Dendritic cell treated with granulocyte-macrophage colony-stimulating factor and Interleukin-4, amounts not matched to agents 40 ng/mL and 50 ng/mL, for 4 days (primary cell): ENCODE measurements at regions not wholly inside any gene's neighbourhood (a gene's known extent, or its start where the extent isn't known, plus 50 kb on each side); places are given as distances from the start of the nearest gene placed in this dataset.

Experiments
- H3K27ac Mint-ChIP-seq: one replicate; pipeline ENCODE4 v1.8.0; 2022; ENCODE audit warnings: mild to moderate bottlenecking, mixed read lengths
- H3K27me3 Mint-ChIP-seq: one replicate; pipeline ENCODE4 v1.8.0; 2022; ENCODE audit warnings: mild to moderate bottlenecking, mixed read lengths
- H3K36me3 Mint-ChIP-seq: one replicate; pipeline ENCODE4 v1.8.0; 2022; ENCODE audit warnings: low read depth, mixed read lengths
- H3K4me1 Mint-ChIP-seq: one replicate; pipeline ENCODE4 v1.8.0; 2022; ENCODE audit warnings: low read depth, mixed read lengths
- H3K4me3 Mint-ChIP-seq: one replicate; pipeline ENCODE4 v1.8.0; 2022; ENCODE audit warnings: mild to moderate bottlenecking, moderate library complexity, mixed read lengths
- H3K9me3 Mint-ChIP-seq: one replicate; pipeline ENCODE4 v1.8.0; 2022; ENCODE audit warnings: mixed read lengths
- intact Hi-C: fragments of 100-400 bp; cut with micrococcal nuclease; formaldehyde crosslinking; loops from one replicate; pipeline ENCODE4 v1.15.0; 2022

DNA sequence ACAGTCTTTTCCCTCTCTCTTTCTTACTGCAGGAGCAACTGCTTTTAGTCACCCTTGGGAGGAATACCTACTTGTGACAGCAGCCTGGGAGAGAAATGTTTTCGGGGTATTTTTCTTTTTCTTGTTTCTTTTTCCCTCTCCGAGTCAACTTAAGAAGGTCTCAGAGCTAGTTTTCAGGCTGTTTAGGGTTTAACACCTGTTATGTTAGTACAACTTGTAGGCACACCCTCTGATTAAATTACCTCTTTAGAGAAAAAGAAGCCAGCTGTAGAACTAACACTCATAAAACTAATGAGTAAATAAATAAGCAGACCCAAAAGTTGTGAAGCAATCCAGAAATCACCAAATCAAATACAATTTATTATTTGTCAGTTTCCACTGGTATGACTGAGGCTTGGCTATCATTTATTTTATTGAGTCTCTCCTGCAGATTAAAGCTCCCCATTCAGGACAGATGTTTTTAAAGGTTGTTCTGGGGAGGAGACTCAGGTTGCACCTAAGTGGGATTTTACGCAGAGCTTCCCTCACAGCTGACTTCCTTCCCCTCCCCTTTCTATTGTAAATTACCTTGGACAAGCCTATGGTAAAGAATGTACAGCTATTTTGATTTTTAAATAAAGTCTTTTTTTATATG lies 112.5 kb downstream of the FOXB1 start:
- H3K4me3 Mint-ChIP-seq = no peak overlapping the region
- H3K27me3 Mint-ChIP-seq = peaks cover 5% of the 10 kb centered on the region
- H3K27ac Mint-ChIP-seq = no peak overlapping the region
- H3K36me3 Mint-ChIP-seq = no peaks in the 10 kb centered on the region
- intact Hi-C loops = no loop called here
- no peaks in the 10 kb centered on the region for H3K9me3 Mint-ChIP-seq
- no peaks in the 10 kb centered on the region for H3K4me1 Mint-ChIP-seq

GRCh38 chr15:60118146-60118545 lies 114.0 kb downstream of the FOXB1 start:
- Mint-ChIP-seq H3K27ac (no peak overlapping the region), H3K27me3 (peaks cover 5% of the 10 kb centered on the region), H3K4me3 (no peak overlapping the region), H3K9me3 (no peaks in the 10 kb centered on the region), H3K4me1 (no peaks in the 10 kb centered on the region), H3K36me3 (no peaks in the 10 kb centered on the region)
- intact Hi-C loops = no loop called here

DNA sequence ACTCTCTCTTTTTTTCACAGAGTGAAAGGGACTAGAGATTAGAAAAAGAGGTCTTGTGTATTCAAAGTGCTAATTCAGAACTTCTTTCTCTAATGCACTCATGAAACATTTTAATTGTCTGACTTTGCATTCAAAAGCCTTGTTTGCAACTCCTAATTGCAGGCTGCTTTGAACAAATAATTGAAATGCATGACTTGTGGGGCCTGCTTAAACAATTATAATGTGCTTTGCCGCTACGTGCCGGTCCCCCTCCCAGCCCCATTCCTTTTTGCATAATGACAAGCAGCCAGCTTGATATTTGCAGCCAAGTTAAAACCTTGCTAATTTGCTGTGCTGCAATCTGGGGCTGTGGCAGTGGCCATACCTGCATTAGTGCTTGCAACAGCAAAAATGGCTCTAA lies 114.5 kb downstream of the FOXB1 start:
- no peaks in the 10 kb centered on the region for H3K9me3 Mint-ChIP-seq
- H3K4me1 Mint-ChIP-seq = no peaks in the 10 kb centered on the region
- no peaks in the 10 kb centered on the region for H3K36me3 Mint-ChIP-seq
- no peak overlapping the region for H3K27ac Mint-ChIP-seq
- no peak overlapping the region for H3K4me3 Mint-ChIP-seq
- intact Hi-C loops = no loop called here
- H3K27me3 Mint-ChIP-seq = peaks cover 5% of the 10 kb centered on the region

DNA sequence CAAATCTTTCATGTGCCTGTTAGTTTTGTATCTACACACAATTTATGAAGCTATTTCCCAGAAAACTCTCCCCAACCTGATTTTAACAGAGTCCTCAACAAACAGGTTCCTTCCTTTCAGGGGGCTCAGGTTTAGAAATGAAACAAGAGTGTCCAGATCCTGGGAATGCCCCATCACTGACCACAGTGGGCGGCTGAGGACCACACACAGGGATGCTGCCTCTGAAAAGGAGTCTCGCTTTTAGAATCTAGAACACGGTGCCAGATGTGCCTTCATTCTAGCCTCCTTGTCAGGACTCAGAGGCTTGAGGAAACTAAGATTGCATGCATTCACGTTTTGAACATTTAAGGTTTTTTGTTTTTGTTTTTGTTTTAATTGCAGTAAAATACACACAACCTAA lies 115.0 kb downstream of the FOXB1 start:
- Mint-ChIP-seq H3K4me3 (no peak overlapping the region), H3K9me3 (no peaks in the 10 kb centered on the region), H3K27ac (no peak overlapping the region), H3K4me1 (no peaks in the 10 kb centered on the region), H3K27me3 (peaks cover 7% of the 10 kb centered on the region), H3K36me3 (no peaks in the 10 kb centered on the region)
- intact Hi-C loops = no loop called here

DNA sequence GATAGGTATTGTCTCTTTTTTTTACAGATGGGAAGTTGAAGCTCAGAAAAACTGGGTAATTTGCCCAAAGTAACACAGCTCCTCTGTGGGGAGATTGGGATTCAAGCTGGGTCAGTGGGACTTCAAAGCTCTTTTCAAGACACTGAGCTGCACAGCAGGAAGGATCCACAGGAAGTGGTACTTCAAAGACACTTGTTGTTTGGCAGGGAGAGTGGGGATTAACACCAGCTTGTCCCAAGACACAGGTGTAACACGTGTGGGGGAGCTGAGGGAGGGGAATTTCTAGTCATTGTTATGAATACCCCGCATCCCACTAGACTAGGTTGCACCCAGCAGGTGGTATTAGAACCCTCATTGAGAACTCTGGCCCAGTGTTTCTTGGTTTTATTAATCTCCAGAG lies 116.0 kb downstream of the FOXB1 start:
- no peaks in the 10 kb centered on the region for H3K9me3 Mint-ChIP-seq
- intact Hi-C loops = no loop called here
- H3K4me3 Mint-ChIP-seq = no peak overlapping the region
- H3K27me3 Mint-ChIP-seq = peaks cover 7% of the 10 kb centered on the region
- no peaks in the 10 kb centered on the region for H3K4me1 Mint-ChIP-seq
- H3K27ac Mint-ChIP-seq = no peak overlapping the region
- no peaks in the 10 kb centered on the region for H3K36me3 Mint-ChIP-seq

DNA sequence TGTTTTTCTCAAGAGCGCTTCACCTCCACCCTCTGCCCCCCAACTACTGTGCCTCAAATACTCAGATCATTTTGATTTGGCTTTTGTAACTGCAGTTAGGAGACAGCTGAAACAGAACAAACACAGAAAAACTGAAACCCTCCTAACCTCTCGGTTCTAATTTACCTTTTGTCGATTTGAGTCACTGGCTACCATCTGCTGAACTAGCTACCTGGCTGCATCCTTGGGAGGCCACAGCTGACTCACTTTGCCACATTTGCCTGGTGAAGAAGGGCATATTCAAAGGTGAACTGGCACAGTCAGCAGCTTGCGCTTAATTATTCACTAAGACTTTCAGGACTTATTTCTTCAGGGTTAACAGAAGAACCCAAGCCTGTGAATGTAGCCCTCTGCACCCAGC lies 117.7 kb downstream of the FOXB1 start:
- Mint-ChIP-seq H3K4me3 (no peak overlapping the region), H3K9me3 (no peaks in the 10 kb centered on the region), H3K36me3 (no peaks in the 10 kb centered on the region), H3K27me3 (peaks cover 15% of the 10 kb centered on the region), H3K4me1 (peaks cover under 1% of the 10 kb centered on the region), H3K27ac (no peak overlapping the region)
- intact Hi-C loops = no loop called here

- intact Hi-C loops = no loop called here
- Mint-ChIP-seq H3K36me3 (no peaks in the 10 kb centered on the region), H3K4me1 (peaks cover 9% of the 10 kb centered on the region), H3K4me3 (no peak overlapping the region), H3K9me3 (no peaks in the 10 kb centered on the region), H3K27me3 (peaks cover 15% of the 10 kb centered on the region), H3K27ac (no peak overlapping the region)
These were observed 118.6 kb downstream of the FOXB1 start for GRCh38 chr15:60122691-60123090.

GRCh38 chr15:60124460-60125070 lies 120.5 kb downstream of the FOXB1 start:
- Mint-ChIP-seq H3K36me3 (no peaks in the 10 kb centered on the region), H3K27ac (no peak overlapping the region), H3K4me3 (no peak overlapping the region), H3K9me3 (no peaks in the 10 kb centered on the region), H3K27me3 (peaks cover 12% of the 10 kb centered on the region), H3K4me1 (peaks cover 13% of the 10 kb centered on the region)
- intact Hi-C loops = no loop called here

GRCh38 chr15:60125334-60125733 lies 121.2 kb downstream of the FOXB1 start:
- no peak overlapping the region for H3K27ac Mint-ChIP-seq
- intact Hi-C loops = no loop called here
- H3K36me3 Mint-ChIP-seq = no peaks in the 10 kb centered on the region
- H3K4me3 Mint-ChIP-seq = no peak overlapping the region
- H3K4me1 Mint-ChIP-seq = peaks cover 13% of the 10 kb centered on the region
- no peaks in the 10 kb centered on the region for H3K9me3 Mint-ChIP-seq
- peaks cover 12% of the 10 kb centered on the region for H3K27me3 Mint-ChIP-seq

GRCh38 chr15:60126200-60126599 lies 122.1 kb downstream of the FOXB1 start:
- intact Hi-C loops = no loop called here
- Mint-ChIP-seq H3K27me3 (peaks cover 14% of the 10 kb centered on the region), H3K4me1 (peaks cover 13% of the 10 kb centered on the region), H3K9me3 (no peaks in the 10 kb centered on the region), H3K36me3 (no peaks in the 10 kb centered on the region), H3K4me3 (no peak overlapping the region), H3K27ac (no peak overlapping the region)

DNA sequence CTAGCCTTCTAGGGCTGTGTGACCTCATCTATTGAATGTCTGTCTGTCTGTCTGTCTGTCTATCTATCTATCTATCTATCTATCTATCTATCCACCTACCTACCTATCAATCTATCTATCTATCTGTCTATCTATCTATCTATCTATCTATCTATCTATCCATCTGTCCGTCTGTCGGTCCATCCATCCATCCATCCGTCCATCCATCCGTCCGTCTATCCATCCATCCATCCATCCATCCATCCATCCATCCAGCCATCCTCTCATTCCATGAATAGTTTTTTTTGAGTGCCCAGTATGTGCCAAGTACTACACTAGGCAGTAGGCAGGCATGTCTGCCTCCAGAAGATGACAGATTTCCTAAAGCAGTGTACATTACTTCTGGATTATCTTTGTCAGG lies 122.5 kb downstream of the FOXB1 start:
- Mint-ChIP-seq H3K4me1 (peaks cover 13% of the 10 kb centered on the region), H3K36me3 (no peaks in the 10 kb centered on the region), H3K9me3 (no peaks in the 10 kb centered on the region), H3K27ac (no peak overlapping the region), H3K27me3 (peaks cover 14% of the 10 kb centered on the region), H3K4me3 (no peak overlapping the region)
- intact Hi-C loops = no loop called here

GRCh38 chr15:60128000-60128376 lies 123.9 kb downstream of the FOXB1 start:
- H3K4me3 Mint-ChIP-seq = peak overlapping the region; percentile 78
- H3K27ac Mint-ChIP-seq = peak overlapping the region; percentile 71
- peaks cover 14% of the 10 kb centered on the region for H3K27me3 Mint-ChIP-seq
- H3K4me1 Mint-ChIP-seq = peaks cover 13% of the 10 kb centered on the region
- intact Hi-C loops = no loop called here
- H3K9me3 Mint-ChIP-seq = no peaks in the 10 kb centered on the region
- no peaks in the 10 kb centered on the region for H3K36me3 Mint-ChIP-seq

DNA sequence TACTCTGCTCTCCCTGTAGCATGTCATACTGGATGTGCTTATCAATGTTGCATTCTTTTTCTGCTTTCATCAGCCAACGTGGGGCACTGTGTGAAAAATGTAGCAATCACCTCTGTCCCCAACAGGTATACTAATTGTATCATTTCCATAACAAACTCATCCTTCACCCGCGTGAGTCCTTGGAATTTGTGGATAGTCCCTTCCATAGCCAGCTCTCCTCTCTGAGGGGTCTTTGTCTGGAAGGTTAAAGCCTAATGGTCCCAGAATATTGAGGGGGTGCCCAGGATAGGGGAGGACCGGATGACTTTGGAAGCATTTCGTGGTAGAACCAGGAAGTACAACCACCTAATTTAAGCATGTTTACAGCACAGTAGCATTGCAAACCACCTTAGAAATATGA lies 124.6 kb downstream of the FOXB1 start:
- H3K27me3 Mint-ChIP-seq = peaks cover 14% of the 10 kb centered on the region
- H3K4me1 Mint-ChIP-seq = peaks cover 13% of the 10 kb centered on the region
- H3K36me3 Mint-ChIP-seq = no peaks in the 10 kb centered on the region
- no peak overlapping the region for H3K4me3 Mint-ChIP-seq
- intact Hi-C loops = no loop called here
- H3K27ac Mint-ChIP-seq = no peak overlapping the region
- H3K9me3 Mint-ChIP-seq = no peaks in the 10 kb centered on the region

- intact Hi-C loops = no loop called here
- H3K27ac Mint-ChIP-seq = no peak overlapping the region
- H3K4me1 Mint-ChIP-seq = peaks cover 13% of the 10 kb centered on the region
- no peaks in the 10 kb centered on the region for H3K36me3 Mint-ChIP-seq
- H3K27me3 Mint-ChIP-seq = peaks cover 15% of the 10 kb centered on the region
- H3K9me3 Mint-ChIP-seq = no peaks in the 10 kb centered on the region
- no peak overlapping the region for H3K4me3 Mint-ChIP-seq
These were observed 126.3 kb downstream of the FOXB1 start for GRCh38 chr15:60130398-60130797.

DNA sequence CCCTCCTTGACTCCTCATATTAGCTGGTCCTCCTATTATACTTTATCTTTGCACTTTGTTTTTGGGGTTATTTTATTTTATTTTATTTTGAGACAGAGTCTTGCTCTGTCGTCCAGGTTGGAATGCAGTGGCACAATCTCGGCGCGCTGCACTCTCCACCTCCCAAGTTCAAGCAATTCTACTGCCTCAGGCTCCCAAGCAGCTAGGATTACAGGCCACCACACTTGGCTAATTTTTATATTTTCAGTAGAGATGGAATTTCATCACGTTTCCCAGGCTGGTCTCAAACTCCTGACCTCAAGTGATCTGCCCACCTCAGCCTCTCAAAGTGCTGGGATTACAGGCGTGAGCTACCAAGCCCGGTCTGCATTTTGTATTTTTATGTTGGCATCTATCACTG lies 126.7 kb downstream of the FOXB1 start:
- H3K9me3 Mint-ChIP-seq = no peaks in the 10 kb centered on the region
- no peak overlapping the region for H3K4me3 Mint-ChIP-seq
- peaks cover 12% of the 10 kb centered on the region for H3K27me3 Mint-ChIP-seq
- intact Hi-C loops = no loop called here
- H3K4me1 Mint-ChIP-seq = peaks cover 13% of the 10 kb centered on the region
- no peaks in the 10 kb centered on the region for H3K36me3 Mint-ChIP-seq
- no peak overlapping the region for H3K27ac Mint-ChIP-seq
